Neural progenitor cell (in vitro differentiated cells): ENCODE measurements at regions not wholly inside any gene's neighbourhood (a gene's known extent, or its start where the extent isn't known, plus 50 kb on each side); places are given as distances from the start of the nearest gene placed in this dataset.

Experiments used
- DNase-seq: peaks from one replicate; pipeline ENCODE4 v3.0.0-alpha.2; 2016; ENCODE audit warnings: low spot score
- H2AFZ ChIP-seq: fragments of 200-600 bp; sonication (generic); replicated peaks from 2 replicates; pipeline ENCODE4 v1.6.1; 2016; ENCODE audit warnings: antibody characterized with exemption
- H3F3A ChIP-seq: fragments of 200-600 bp; sonication (generic); 2 replicates; pipeline ENCODE4 v1.6.1; 2016; ENCODE audit warnings: antibody characterized with exemption, low read depth
- H3K27ac ChIP-seq: fragments of 200-600 bp; sonication (generic); 2 replicates; pipeline ENCODE4 v1.5.1; 2016; ENCODE audit warnings: mild to moderate bottlenecking
- H3K27me3 ChIP-seq: fragments of 200-600 bp; sonication (generic); 2 replicates; pipeline ENCODE4 v1.6.1; 2016; ENCODE audit warnings: mild to moderate bottlenecking, moderate library complexity
- H3K36me3 ChIP-seq: fragments of 200-600 bp; sonication (generic); 2 replicates; pipeline ENCODE4 v1.5.1; 2016
- H3K4me1 ChIP-seq: fragments of 200-600 bp; sonication (generic); 2 replicates; pipeline ENCODE4 v1.6.1; 2016; ENCODE audit warnings: mixed run types
- H3K4me2 ChIP-seq: fragments of 200-600 bp; sonication (generic); 2 replicates; pipeline ENCODE4 v1.6.1; 2016
- H3K4me3 ChIP-seq: fragments of 200-600 bp; sonication (generic); 2 replicates; pipeline ENCODE4 v1.5.1; 2016
- H3K79me2 ChIP-seq: fragments of 200-600 bp; sonication (generic); 2 replicates; pipeline ENCODE4 v1.6.1; 2016; ENCODE audit warnings: low read depth
- H3K9ac ChIP-seq: fragments of 200-600 bp; sonication (generic); 2 replicates; pipeline ENCODE4 v1.6.1; 2016
- H3K9me3 ChIP-seq: fragments of 200-600 bp; sonication (generic); 2 replicates; pipeline ENCODE4 v1.5.1; 2016; ENCODE audit warnings: low read depth
- H4K20me1 ChIP-seq: fragments of 200-600 bp; sonication (generic); 2 replicates; pipeline ENCODE4 v1.6.1; 2016; ENCODE audit warnings: low read depth
- H3K27ac Mint-ChIP-seq: 3 replicates; pipeline ENCODE4 v1.8.0; 2021; ENCODE audit warnings: mixed read lengths
- H3K27me3 Mint-ChIP-seq: 2 replicates; pipeline ENCODE4 v1.8.0; 2022; ENCODE audit warnings: low read depth, mild to moderate bottlenecking, inconsistent platforms, moderate library complexity, mixed read lengths; ENCODE audit not compliant: insufficient read depth
- H3K36me3 Mint-ChIP-seq: 3 replicates; pipeline ENCODE4 v1.8.0; 2021; ENCODE audit warnings: mixed read lengths
- H3K4me1 Mint-ChIP-seq: 3 replicates; pipeline ENCODE4 v1.8.0; 2021; ENCODE audit warnings: mixed read lengths
- H3K4me3 Mint-ChIP-seq: 3 replicates; pipeline ENCODE4 v1.8.0; 2021; ENCODE audit warnings: mild to moderate bottlenecking, moderate library complexity, mixed read lengths
- H3K9me3 Mint-ChIP-seq: 3 replicates; pipeline ENCODE4 v1.8.0; 2020; ENCODE audit warnings: mixed read lengths
- CTCF ChIP-seq: fragments of 200-600 bp; sonication (generic); IDR thresholded peaks from 2 replicates; pipeline ENCODE4 v1.5.1; 2017; ENCODE audit warnings: antibody characterized with exemption, mild to moderate bottlenecking
- EZH2 ChIP-seq: fragments of 200-600 bp; sonication (generic); IDR thresholded peaks from 2 replicates; pipeline ENCODE4 v1.6.1; 2017; ENCODE audit warnings: antibody characterized with exemption, mild to moderate bottlenecking, moderate library complexity
- EZH2phosphoT487 ChIP-seq: fragments of 200-600 bp; sonication (generic); IDR thresholded peaks from 2 replicates; pipeline ENCODE4 v1.6.1; 2017; ENCODE audit warnings: antibody characterized with exemption

- Histone ChIP-seq H3K27me3 (no peaks in the 10 kb centered on the region), H3F3A (no peaks in the 10 kb centered on the region), H3K9me3 (no peaks in the 10 kb centered on the region), H2AFZ (no peak overlapping the region), H3K79me2 (no peaks in the 10 kb centered on the region), H4K20me1 (no peaks in the 10 kb centered on the region), H3K27ac (no peak overlapping the region), H3K4me3 (no peak overlapping the region), H3K4me1 (no peaks in the 10 kb centered on the region), H3K4me2 (no peak overlapping the region), H3K36me3 (no peaks in the 10 kb centered on the region), H3K9ac (no peak overlapping the region)
- Mint-ChIP-seq H3K4me3 (no peak overlapping the region), H3K4me1 (no peaks in the 10 kb centered on the region), H3K9me3 (no peaks in the 10 kb centered on the region), H3K27me3 (peaks cover 6% of the 10 kb centered on the region), H3K36me3 (no peaks in the 10 kb centered on the region), H3K27ac (no peak overlapping the region)
- DNase-seq = no peak
- TF ChIP-seq EZH2phosphoT487 = no peak
- TF ChIP-seq CTCF = no peak
- no peak for TF ChIP-seq EZH2
Measured at GRCh38 chr4:18241727-18242126, 220.2 kb upstream of the LCORL start.

GRCh38 chr4:18234108-18234507 is 212.6 kb upstream of the LCORL start:
- Histone ChIP-seq H3F3A (no peaks in the 10 kb centered on the region), H4K20me1 (no peaks in the 10 kb centered on the region), H3K4me3 (no peak overlapping the region), H3K4me2 (no peak overlapping the region), H3K9ac (no peak overlapping the region), H3K9me3 (no peaks in the 10 kb centered on the region), H3K27me3 (no peaks in the 10 kb centered on the region), H3K79me2 (no peaks in the 10 kb centered on the region), H3K27ac (no peak overlapping the region), H3K4me1 (no peaks in the 10 kb centered on the region), H2AFZ (no peak overlapping the region), H3K36me3 (no peaks in the 10 kb centered on the region)
- H3K4me1 Mint-ChIP-seq = no peaks in the 10 kb centered on the region
- no peak for DNase-seq
- no peak overlapping the region for H3K27ac Mint-ChIP-seq
- peaks cover 11% of the 10 kb centered on the region for H3K9me3 Mint-ChIP-seq
- no peak overlapping the region for H3K4me3 Mint-ChIP-seq
- TF ChIP-seq EZH2phosphoT487 = no peak
- TF ChIP-seq EZH2 = no peak
- TF ChIP-seq CTCF = no peak
- H3K36me3 Mint-ChIP-seq = peaks cover 2% of the 10 kb centered on the region
- peaks cover 2% of the 10 kb centered on the region for H3K27me3 Mint-ChIP-seq

- TF ChIP-seq EZH2phosphoT487 = no peak
- TF ChIP-seq CTCF = no peak
- TF ChIP-seq EZH2 = no peak
- H3K9me3 Mint-ChIP-seq = peaks cover 17% of the 10 kb centered on the region
- no peak overlapping the region for H3K27ac ChIP-seq
- no peaks in the 10 kb centered on the region for H3K79me2 ChIP-seq
- no peaks in the 10 kb centered on the region for H3K4me1 Mint-ChIP-seq
- no peaks in the 10 kb centered on the region for H3K4me1 ChIP-seq
- no peak overlapping the region for H2AFZ ChIP-seq
- no peak for DNase-seq
- H3K4me3 Mint-ChIP-seq = no peak overlapping the region
- no peaks in the 10 kb centered on the region for H3K9me3 ChIP-seq
- no peak overlapping the region for H3K9ac ChIP-seq
- H3K27ac Mint-ChIP-seq = no peak overlapping the region
- no peak overlapping the region for H3K4me2 ChIP-seq
- H4K20me1 ChIP-seq = no peaks in the 10 kb centered on the region
- no peaks in the 10 kb centered on the region for H3K27me3 ChIP-seq
- H3K36me3 ChIP-seq = no peaks in the 10 kb centered on the region
- H3F3A ChIP-seq = no peaks in the 10 kb centered on the region
- no peaks in the 10 kb centered on the region for H3K27me3 Mint-ChIP-seq
- H3K4me3 ChIP-seq = no peak overlapping the region
- peaks cover 2% of the 10 kb centered on the region for H3K36me3 Mint-ChIP-seq
Measured at GRCh38 chr4:18231726-18232125, 210.2 kb upstream of the LCORL start.

GRCh38 chr4:18227880-18228279 is 206.3 kb upstream of the LCORL start:
- Mint-ChIP-seq H3K27me3 (no peaks in the 10 kb centered on the region), H3K36me3 (peaks cover 2% of the 10 kb centered on the region), H3K27ac (no peak overlapping the region), H3K4me3 (no peak overlapping the region), H3K4me1 (no peaks in the 10 kb centered on the region), H3K9me3 (peaks cover 17% of the 10 kb centered on the region)
- Histone ChIP-seq H3K79me2 (no peaks in the 10 kb centered on the region), H3K9ac (no peak overlapping the region), H3F3A (no peaks in the 10 kb centered on the region), H3K36me3 (no peaks in the 10 kb centered on the region), H2AFZ (no peak overlapping the region), H3K9me3 (no peaks in the 10 kb centered on the region), H3K27ac (no peak overlapping the region), H3K4me1 (no peaks in the 10 kb centered on the region), H3K4me2 (no peak overlapping the region), H3K27me3 (no peaks in the 10 kb centered on the region), H3K4me3 (no peak overlapping the region), H4K20me1 (no peaks in the 10 kb centered on the region)
- TF ChIP-seq EZH2phosphoT487 = no peak
- DNase-seq = no peak
